ENCODE measurements at regions not wholly inside any gene's neighbourhood (a gene's known extent, or its start where the extent isn't known, plus 50 kb on each side); places are given as distances from the start of the nearest gene placed in this dataset.

DNA sequence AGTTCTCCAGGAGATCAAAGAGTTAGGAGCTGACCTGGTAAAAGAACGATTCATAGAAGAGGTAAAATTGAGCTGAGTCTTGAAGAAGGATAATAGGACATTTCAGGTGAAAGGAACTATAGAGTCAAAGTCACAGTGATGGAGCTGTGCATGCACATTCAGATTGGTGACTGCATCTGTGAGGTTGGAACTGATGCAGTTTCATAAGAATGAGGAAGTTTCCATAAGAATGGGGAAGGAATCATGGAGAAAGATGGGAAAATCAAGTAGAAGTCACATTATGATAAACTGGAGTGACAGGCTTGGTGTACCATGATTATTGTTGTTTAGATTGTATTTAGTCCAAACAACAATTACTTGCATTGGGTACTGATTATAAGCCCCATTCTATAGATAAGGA is 232.2 kb downstream of the FAM76B start:
- TF ChIP-seq, protein P1, sequence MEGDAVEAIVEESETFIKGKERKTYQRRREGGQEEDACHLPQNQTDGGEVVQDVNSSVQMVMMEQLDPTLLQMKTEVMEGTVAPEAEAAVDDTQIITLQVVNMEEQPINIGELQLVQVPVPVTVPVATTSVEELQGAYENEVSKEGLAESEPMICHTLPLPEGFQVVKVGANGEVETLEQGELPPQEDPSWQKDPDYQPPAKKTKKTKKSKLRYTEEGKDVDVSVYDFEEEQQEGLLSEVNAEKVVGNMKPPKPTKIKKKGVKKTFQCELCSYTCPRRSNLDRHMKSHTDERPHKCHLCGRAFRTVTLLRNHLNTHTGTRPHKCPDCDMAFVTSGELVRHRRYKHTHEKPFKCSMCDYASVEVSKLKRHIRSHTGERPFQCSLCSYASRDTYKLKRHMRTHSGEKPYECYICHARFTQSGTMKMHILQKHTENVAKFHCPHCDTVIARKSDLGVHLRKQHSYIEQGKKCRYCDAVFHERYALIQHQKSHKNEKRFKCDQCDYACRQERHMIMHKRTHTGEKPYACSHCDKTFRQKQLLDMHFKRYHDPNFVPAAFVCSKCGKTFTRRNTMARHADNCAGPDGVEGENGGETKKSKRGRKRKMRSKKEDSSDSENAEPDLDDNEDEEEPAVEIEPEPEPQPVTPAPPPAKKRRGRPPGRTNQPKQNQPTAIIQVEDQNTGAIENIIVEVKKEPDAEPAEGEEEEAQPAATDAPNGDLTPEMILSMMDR (IDR thresholded peaks at IDR 0.05), result no peak
- TF ChIP-seq POLR2A (IDR thresholded peaks at IDR 0.05), result no peak
- TF ChIP-seq EP300 (IDR thresholded peaks at IDR 0.05), result no peak

Measured in ovary (tissue), 3 donors.